22Rv1 (cell line): ENCODE measurements at regions not wholly inside any gene's neighbourhood (a gene's known extent, or its start where the extent isn't known, plus 50 kb on each side); places are given as distances from the start of the nearest gene placed in this dataset.
"Not testable (repeated sequence)": the region's sequence is repeated elsewhere in the genome, so short reads cannot be mapped to it uniquely, and the experiment has no call there.

Source experiments
- CTCF ChIP-seq: fragments of 450-650 bp; IDR thresholded peaks from 2 replicates; pipeline ENCODE4 v1.5.1; 2017; ENCODE audit warnings: mild to moderate bottlenecking
- ZFX ChIP-seq: fragments of 450-650 bp; IDR thresholded peaks from 2 replicates; pipeline ENCODE4 v1.6.1; 2017; ENCODE audit warnings: antibody characterized with exemption, borderline replicate concordance

- TF ChIP-seq CTCF, ZFX: not testable (repeated sequence)
These were observed 76.3 kb upstream of the ZNF184 start for GRCh38 chr6:27549241-27549598.
